ENCODE measurements at regions not wholly inside any gene's neighbourhood (a gene's known extent, or its start where the extent isn't known, plus 50 kb on each side); places are given as distances from the start of the nearest gene placed in this dataset.

- TF ChIP-seq EZH2phosphoT487 (IDR thresholded peaks at IDR 0.05; ENCODE audit: unreplicated experiment), result no peak
- TF ChIP-seq, protein P1, sequence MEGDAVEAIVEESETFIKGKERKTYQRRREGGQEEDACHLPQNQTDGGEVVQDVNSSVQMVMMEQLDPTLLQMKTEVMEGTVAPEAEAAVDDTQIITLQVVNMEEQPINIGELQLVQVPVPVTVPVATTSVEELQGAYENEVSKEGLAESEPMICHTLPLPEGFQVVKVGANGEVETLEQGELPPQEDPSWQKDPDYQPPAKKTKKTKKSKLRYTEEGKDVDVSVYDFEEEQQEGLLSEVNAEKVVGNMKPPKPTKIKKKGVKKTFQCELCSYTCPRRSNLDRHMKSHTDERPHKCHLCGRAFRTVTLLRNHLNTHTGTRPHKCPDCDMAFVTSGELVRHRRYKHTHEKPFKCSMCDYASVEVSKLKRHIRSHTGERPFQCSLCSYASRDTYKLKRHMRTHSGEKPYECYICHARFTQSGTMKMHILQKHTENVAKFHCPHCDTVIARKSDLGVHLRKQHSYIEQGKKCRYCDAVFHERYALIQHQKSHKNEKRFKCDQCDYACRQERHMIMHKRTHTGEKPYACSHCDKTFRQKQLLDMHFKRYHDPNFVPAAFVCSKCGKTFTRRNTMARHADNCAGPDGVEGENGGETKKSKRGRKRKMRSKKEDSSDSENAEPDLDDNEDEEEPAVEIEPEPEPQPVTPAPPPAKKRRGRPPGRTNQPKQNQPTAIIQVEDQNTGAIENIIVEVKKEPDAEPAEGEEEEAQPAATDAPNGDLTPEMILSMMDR (conservative IDR thresholded peaks at IDR 0.05; ENCODE audit: low read depth in 2 of 2), result no peak
Measured at GRCh38 chr6:80625405-80625804, 518.9 kb downstream of the BCKDHB start.

Measured in GM23338 (cell line).